Pancreas (tissue), 10 donors: ENCODE measurements at regions not wholly inside any gene's neighbourhood (a gene's known extent, or its start where the extent isn't known, plus 50 kb on each side); places are given as distances from the start of the nearest gene placed in this dataset.

Experiments
- ATAC-seq, 4 donors: fragments of 200-7000 bp; cut with Tn5 transposase; one replicate each; pipeline versions ENCODE4 v1.8.0 to v1.9.1; 2020; ENCODE audit warnings: mild to moderate bottlenecking in 4 of 4, moderate library complexity in 4 of 4
- DNase-seq, 6 donors: peaks; one replicate each; pipeline ENCODE4 v3.0.0-alpha.2; 2020
- FAIRE-seq: peaks from 2 replicates; lab custom pipeline; 2012; peaks lifted over from hg19 to GRCh38; lab: Jason Lieb, UNC
- H3K27ac ChIP-seq, 4 donors: fragments of 200-600 bp; sonication (generic); 1 replicate in 3 of 4; 2 replicates in 1 of 4; pipeline versions ENCODE4 v1.5.0 to v1.8.0; 2020
- H3K27me3 ChIP-seq, 4 donors: fragments of 200-600 bp; one replicate each; pipeline ENCODE4 v1.8.0; 2021
- H3K36me3 ChIP-seq, 3 donors: fragments of 200-600 bp; sonication (generic) in 1 of 3; one replicate each; pipeline versions ENCODE4 v1.5.0 to v1.8.0; 2020 to 2021
- H3K4me1 ChIP-seq, 3 donors: fragments of 200-600 bp; one replicate each; pipeline ENCODE4 v1.8.0; 2021
- H3K4me3 ChIP-seq, 4 donors: fragments of 200-600 bp; sonication (generic) in 2 of 4; one replicate each; pipeline versions ENCODE4 v1.5.0 to v1.8.0; 2020 to 2021
- H3K9me3 ChIP-seq, 4 donors: fragments of 200-600 bp; one replicate each; pipeline ENCODE4 v1.8.0; 2021
- WGBS, 2 donors: extraction: QIAGEN DNeasy Blood & Tissue Kit; methylation state at CpG; one replicate each; pipeline ENCODE4 v1.1.7; 2013; 5-methylcytosine and 5-hydroxymethylcytosine counted together
- intact Hi-C, 3 donors: fragments of 100-400 bp; cut with DNase I; formaldehyde crosslinking; loops; one replicate each; pipeline versions ENCODE4 v1.11.1 to v1.14.2; 2022
- TF ChIP-seq, protein P1 (sequence below), 4 donors: fragments of 200-600 bp; sonication (generic) in 3 of 4; IDR thresholded peaks; one replicate each; pipeline versions ENCODE4 v1.5.0 to v1.8.0; 2021; ENCODE audit warnings: antibody characterized with exemption in 4 of 4
- donor health status: healthy with polysubstance abuse.
- donor health status: DM: no; HTN: no; CAD: no; lungs with moderate emphysema.
- donor health status: DM: no; HTN: no; CAD: no.
- donor health status: control.
- donor health status: control.
- donor health status: Bipolar disorder and iron deficiency.
- donor health status: DM: yes; HTN: yes; CAD: no.
- donor health status: DM: no; HTN: no; CAD: no.
- donor health status: DM: no; HTN: no; CAD: no.
- donor health status: DM: yes; HTN: yes; CAD: no.

DNA sequence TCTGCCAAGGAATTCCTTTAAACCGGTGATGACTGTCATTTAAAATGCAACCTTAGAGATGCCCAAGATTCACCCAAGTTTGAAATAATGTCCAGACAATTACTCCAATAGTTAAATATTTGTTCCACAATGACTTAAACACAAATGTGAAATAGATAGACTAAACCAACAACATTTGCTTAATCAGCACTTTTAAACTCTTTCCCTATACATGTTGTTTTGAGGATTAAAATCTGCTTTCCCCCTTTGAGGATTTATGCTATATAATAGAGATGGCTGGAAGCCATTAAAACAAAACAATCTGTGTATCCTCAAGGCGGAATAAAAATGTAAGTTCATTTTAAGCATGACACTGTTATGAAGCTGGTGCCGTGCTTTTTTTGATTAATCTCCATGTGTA lies 297.8 kb upstream of the RSPO3 start:
- no peaks in the 10 kb centered on the region for H3K4me1 ChIP-seq
- FAIRE-seq (no peak), DNase-seq (no peak), ATAC-seq (no peak)
- H3K27ac ChIP-seq: no peak overlapping the region
- no peaks in the 10 kb centered on the region for H3K9me3 ChIP-seq
- 77 to 80% methylated on average over 3 of the region's 3 CpGs for WGBS, 2 donors
- TF ChIP-seq, protein P1, sequence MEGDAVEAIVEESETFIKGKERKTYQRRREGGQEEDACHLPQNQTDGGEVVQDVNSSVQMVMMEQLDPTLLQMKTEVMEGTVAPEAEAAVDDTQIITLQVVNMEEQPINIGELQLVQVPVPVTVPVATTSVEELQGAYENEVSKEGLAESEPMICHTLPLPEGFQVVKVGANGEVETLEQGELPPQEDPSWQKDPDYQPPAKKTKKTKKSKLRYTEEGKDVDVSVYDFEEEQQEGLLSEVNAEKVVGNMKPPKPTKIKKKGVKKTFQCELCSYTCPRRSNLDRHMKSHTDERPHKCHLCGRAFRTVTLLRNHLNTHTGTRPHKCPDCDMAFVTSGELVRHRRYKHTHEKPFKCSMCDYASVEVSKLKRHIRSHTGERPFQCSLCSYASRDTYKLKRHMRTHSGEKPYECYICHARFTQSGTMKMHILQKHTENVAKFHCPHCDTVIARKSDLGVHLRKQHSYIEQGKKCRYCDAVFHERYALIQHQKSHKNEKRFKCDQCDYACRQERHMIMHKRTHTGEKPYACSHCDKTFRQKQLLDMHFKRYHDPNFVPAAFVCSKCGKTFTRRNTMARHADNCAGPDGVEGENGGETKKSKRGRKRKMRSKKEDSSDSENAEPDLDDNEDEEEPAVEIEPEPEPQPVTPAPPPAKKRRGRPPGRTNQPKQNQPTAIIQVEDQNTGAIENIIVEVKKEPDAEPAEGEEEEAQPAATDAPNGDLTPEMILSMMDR (IDR thresholded peaks at IDR 0.05): no peak
- intact Hi-C loops: no loop called here
- no peaks in the 10 kb centered on the region for H3K36me3 ChIP-seq
- no peaks in the 10 kb centered on the region for H3K27me3 ChIP-seq
- no peak overlapping the region for H3K4me3 ChIP-seq

DNA sequence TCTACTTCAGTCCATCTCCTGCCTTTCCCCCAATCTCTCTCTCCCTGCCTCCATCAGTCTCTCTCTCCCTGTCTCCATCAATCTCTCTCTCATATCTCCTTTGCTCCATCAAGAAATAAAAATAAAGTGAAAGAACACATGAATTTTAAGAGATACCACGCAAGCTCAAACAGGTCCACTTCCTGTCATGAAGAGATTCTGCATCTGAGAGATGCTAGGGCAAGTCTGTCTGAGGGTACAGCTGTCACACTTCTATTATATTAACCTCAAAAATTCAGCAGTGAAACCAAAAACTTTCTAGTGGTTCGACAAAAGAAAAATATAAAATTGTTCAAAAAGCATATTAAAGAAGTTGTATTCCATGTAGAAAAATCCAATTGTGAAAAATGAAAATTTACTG lies 296.8 kb upstream of the RSPO3 start:
- DNase-seq (no peak), ATAC-seq (no peak), FAIRE-seq (no peak)
- Histone ChIP-seq H3K27me3 (no peaks in the 10 kb centered on the region), H3K4me3 (no peak overlapping the region), H3K4me1 (no peaks in the 10 kb centered on the region), H3K27ac (no peak overlapping the region), H3K36me3 (no peaks in the 10 kb centered on the region), H3K9me3 (no peaks in the 10 kb centered on the region)
- intact Hi-C loops: no loop called here
- TF ChIP-seq, protein P1 (IDR thresholded peaks at IDR 0.05): no peak
- 40 to 54% methylated on average over 2 of the region's 2 CpGs for WGBS, 2 donors

DNA sequence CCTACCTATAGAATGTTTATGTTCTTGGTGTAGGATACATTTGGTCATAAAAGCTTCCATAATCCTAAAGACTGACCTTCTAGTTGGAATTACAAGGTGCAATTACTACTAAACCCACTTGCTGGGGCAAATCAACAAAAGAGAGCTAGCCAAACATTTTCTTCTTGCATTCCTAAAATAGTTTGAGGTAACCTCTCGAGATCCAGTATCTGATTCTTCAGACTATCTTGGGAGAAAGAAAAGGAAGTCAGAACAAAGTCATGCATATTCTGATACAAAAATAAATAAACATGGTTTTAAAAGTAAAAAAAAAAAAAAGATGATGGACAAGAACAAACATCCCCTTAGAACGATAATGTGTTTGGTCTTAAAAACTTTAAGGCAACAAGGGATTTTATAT lies 294.2 kb upstream of the RSPO3 start:
- intact Hi-C loops: no loop called here
- ATAC-seq (no peak), FAIRE-seq (no peak), DNase-seq (no peak)
- H3K4me1 ChIP-seq: no peaks in the 10 kb centered on the region
- no peak overlapping the region for H3K4me3 ChIP-seq
- no peak overlapping the region for H3K27ac ChIP-seq
- WGBS, 2 donors: 7 to 15% methylated on average over 2 of the region's 2 CpGs
- H3K36me3 ChIP-seq: no peaks in the 10 kb centered on the region
- no peaks in the 10 kb centered on the region for H3K9me3 ChIP-seq
- H3K27me3 ChIP-seq: no peaks in the 10 kb centered on the region
- TF ChIP-seq, protein P1 (IDR thresholded peaks at IDR 0.05): no peak

DNA sequence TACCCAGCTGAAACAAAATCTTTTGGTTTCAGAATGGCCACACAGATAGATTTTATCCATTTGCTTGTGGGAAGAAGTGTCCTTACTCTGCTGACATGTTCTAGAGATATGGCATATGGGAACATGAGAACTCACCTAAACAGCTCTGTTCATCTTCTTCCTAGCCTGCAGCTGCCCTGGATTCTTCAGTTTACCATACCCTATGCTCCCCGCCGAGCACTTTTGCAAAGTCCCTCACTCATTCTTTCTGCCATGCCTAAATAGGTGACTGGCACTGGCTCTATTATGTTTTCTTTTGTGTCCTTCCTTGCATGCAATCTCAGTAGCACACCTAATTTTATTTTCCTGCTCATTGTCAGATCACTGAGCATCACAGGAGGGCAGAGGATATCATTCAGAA lies 293.7 kb upstream of the RSPO3 start:
- TF ChIP-seq, protein P1 (IDR thresholded peaks at IDR 0.05): no peak
- intact Hi-C loops: no loop called here
- no peak for DNase-seq

DNA sequence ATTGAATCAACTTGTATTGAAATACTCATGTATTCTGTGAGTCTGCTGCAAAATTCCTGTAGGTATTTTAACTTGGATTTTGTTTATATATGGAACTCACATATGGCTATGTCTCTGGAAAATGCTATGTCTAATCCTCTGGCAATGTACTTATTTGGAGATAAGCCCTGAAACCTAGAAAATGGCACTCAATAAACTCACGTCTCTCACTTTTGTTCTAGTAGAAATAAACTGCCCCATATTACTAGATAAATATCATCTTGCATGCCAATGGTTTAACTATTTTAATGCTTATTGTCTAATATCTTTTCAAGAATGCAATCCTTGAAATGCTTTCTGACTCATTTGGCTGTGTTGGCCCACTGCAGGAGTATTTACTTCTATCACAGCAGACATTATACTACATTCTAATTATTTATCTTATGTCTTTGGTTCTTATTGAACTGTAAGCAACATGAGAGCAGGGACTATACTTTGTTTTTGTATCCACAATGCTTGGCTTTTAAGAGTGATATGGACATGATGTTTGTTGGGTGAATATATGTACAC lies 292.2 kb upstream of the RSPO3 start:
- Histone ChIP-seq H3K36me3 (no peaks in the 10 kb centered on the region), H3K4me1 (no peaks in the 10 kb centered on the region), H3K27me3 (no peaks in the 10 kb centered on the region), H3K4me3 (no peak overlapping the region), H3K27ac (no peak overlapping the region), H3K9me3 (no peaks in the 10 kb centered on the region)
- TF ChIP-seq, protein P1 (IDR thresholded peaks at IDR 0.05): no peak
- no peak for DNase-seq
- intact Hi-C loops: no loop called here
- WGBS, 2 donors: 42 to 55% methylated on average over 1 of the region's 1 CpG
- no peak for FAIRE-seq
- ATAC-seq: no peak

More for the DNA sequence above, 293.7 kb upstream of the RSPO3 start:
- no peak overlapping the region for H3K27ac ChIP-seq
- 40 to 44% methylated on average over 2 of the region's 2 CpGs for WGBS, 2 donors
- ATAC-seq (no peak), FAIRE-seq (no peak)
- no peaks in the 10 kb centered on the region for H3K4me1 ChIP-seq
- H3K27me3 ChIP-seq: no peaks in the 10 kb centered on the region
- no peaks in the 10 kb centered on the region for H3K9me3 ChIP-seq
- H3K4me3 ChIP-seq: no peak overlapping the region
- H3K36me3 ChIP-seq: no peaks in the 10 kb centered on the region
